ENCODE measurements at regions not wholly inside any gene's neighbourhood (a gene's known extent, or its start where the extent isn't known, plus 50 kb on each side); places are given as distances from the start of the nearest gene placed in this dataset.

DNA sequence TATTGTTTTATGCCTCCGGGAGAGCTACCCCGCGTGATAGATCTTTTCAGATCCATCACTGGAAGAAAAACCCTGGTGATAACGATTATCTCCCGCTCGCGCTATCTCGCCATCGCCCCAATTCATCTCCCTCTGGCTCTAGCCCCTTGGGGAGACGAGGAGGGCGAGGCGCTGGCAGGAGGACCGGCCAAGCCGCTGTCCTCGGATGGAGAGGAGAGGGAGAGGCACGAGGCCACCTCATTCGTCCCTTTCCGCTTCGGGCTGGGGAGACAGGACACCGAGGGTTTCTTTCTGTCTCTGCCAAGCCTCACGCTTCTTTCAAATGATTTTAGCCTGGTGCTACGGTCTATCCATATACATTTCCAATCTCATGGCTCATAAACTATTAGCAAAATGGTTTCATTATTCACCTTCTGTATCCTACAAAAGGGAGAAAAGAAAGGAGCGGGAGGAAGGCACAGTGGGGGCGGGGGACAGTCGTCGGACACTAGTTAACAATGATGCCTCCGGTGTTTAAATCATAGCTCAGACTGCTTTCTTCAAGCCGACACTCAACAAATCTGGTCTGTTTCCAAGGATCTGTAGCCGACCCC, 415.0 kb upstream of the ESRRG start:
- DNase-seq: peak in 1 of 2 donors; percentile 43
- TF ChIP-seq POLR2A (IDR thresholded peaks at IDR 0.05) (no peak), EP300 (IDR thresholded peaks at IDR 0.05) (no peak)
- 6 to 10% methylated on average over 24 to 29 of the region's 29 CpGs for WGBS, 2 donors

DNA sequence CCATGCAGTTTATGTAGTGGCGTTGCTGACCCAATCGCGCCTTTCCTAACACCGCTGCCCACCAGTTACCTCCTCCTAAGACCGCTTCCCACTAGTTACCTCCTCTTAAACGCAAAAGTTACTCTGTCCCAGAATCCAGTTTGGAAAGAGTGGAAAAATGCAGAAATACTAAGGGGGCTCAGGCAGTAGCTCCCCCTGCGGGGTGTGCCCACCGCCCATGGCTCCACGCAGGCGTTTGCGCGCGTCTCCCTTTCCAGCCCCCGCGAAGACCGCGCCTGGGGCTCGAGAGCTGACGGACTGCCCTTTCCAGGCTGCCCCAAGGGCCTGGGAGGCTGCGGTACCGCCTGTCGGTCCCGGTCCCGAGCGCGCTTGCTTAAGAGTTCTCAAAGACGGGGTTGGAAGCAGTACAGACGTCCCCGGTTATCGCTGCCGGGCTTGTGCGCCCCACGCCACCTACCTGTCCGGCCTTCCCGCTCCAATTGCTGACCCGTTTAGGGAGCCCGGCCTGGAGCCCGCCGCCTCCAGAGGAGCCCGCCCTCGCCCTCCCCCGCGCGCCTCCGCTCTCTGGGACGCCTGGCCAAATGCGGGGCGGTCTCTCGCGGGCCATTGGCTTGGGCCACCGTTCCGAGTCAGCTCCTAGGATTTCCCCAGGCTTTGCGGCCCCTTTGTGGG, 414.1 kb upstream of the ESRRG start:
- Histone ChIP-seq H3K27me3 (peaks cover 0 to 47% (median 10%) of the 10 kb centered on the region in 4 donors), H3K4me1 (peaks cover 0 to 44% (median 14%) of the 10 kb centered on the region in 4 donors), H3K9me3 (no peaks in the 10 kb centered on the region), H3K36me3 (no peaks in the 10 kb centered on the region), H3K27ac (no peak overlapping the region), H3K4me3 (peak overlapping the region in 3 of 4 donors; percentile 3 to 20 (median 14))
- ATAC-seq (ENCODE audit: low FRiP score in 2 of 2) (peak in 1 of 2 donors; percentile 36), DNase-seq (peak in 1 of 2 donors; percentile 81)
- 6 to 15% methylated on average over 29 to 31 of the region's 53 CpGs for WGBS, 2 donors
- TF ChIP-seq POLR2A (IDR thresholded peaks at IDR 0.05) (no peak), POLR2AphosphoS5 (IDR thresholded peaks at IDR 0.05) (no peak), EP300 (IDR thresholded peaks at IDR 0.05) (no peak)
- TF ChIP-seq, protein P1, sequence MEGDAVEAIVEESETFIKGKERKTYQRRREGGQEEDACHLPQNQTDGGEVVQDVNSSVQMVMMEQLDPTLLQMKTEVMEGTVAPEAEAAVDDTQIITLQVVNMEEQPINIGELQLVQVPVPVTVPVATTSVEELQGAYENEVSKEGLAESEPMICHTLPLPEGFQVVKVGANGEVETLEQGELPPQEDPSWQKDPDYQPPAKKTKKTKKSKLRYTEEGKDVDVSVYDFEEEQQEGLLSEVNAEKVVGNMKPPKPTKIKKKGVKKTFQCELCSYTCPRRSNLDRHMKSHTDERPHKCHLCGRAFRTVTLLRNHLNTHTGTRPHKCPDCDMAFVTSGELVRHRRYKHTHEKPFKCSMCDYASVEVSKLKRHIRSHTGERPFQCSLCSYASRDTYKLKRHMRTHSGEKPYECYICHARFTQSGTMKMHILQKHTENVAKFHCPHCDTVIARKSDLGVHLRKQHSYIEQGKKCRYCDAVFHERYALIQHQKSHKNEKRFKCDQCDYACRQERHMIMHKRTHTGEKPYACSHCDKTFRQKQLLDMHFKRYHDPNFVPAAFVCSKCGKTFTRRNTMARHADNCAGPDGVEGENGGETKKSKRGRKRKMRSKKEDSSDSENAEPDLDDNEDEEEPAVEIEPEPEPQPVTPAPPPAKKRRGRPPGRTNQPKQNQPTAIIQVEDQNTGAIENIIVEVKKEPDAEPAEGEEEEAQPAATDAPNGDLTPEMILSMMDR (IDR thresholded peaks at IDR 0.05): no peak

More for the DNA sequence above, 415.0 kb upstream of the ESRRG start:
- Histone ChIP-seq H3K9me3 (no peaks in the 10 kb centered on the region), H3K4me3 (peak overlapping the region in 1 of 4 donors; percentile 8), H3K27ac (no peak overlapping the region), H3K27me3 (peaks cover 0 to 47% (median 10%) of the 10 kb centered on the region in 4 donors), H3K4me1 (peaks cover 0 to 44% (median 14%) of the 10 kb centered on the region in 4 donors), H3K36me3 (no peaks in the 10 kb centered on the region)
- no peak for ATAC-seq (ENCODE audit: low FRiP score in 2 of 2)

DNA sequence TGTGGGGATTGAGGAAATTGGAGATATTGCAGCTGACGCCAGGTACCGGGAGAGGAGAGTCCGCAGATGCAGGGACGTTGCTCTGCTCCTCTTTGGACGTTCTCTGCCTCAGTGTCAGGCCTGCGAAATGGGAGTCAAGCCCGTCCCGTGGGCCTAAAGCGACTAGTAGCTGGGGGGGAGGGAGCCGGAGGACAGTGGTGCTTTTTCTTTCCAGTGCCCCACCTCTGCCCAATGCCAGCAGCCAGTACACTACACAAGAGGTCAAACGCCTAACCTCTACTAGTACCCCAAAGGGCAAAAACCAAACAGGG, 413.6 kb upstream of the ESRRG start:
- no peak overlapping the region for H3K4me3 ChIP-seq
- ATAC-seq (ENCODE audit: low FRiP score in 2 of 2) (no peak), DNase-seq (no peak)
- H3K36me3 ChIP-seq: no peaks in the 10 kb centered on the region
- peaks cover 0 to 47% (median 10%) of the 10 kb centered on the region in 4 donors for H3K27me3 ChIP-seq
- no peaks in the 10 kb centered on the region for H3K9me3 ChIP-seq
- TF ChIP-seq EP300 (IDR thresholded peaks at IDR 0.05): no peak
- TF ChIP-seq, protein P1 (IDR thresholded peaks at IDR 0.05): no peak
- TF ChIP-seq POLR2AphosphoS5 (IDR thresholded peaks at IDR 0.05): no peak
- TF ChIP-seq POLR2A (IDR thresholded peaks at IDR 0.05): no peak
- WGBS, 2 donors: 14 to 37% methylated on average over 8 to 11 of the region's 11 CpGs
- peaks cover 0 to 44% (median 14%) of the 10 kb centered on the region in 4 donors for H3K4me1 ChIP-seq
- H3K27ac ChIP-seq: no peak overlapping the region

DNA sequence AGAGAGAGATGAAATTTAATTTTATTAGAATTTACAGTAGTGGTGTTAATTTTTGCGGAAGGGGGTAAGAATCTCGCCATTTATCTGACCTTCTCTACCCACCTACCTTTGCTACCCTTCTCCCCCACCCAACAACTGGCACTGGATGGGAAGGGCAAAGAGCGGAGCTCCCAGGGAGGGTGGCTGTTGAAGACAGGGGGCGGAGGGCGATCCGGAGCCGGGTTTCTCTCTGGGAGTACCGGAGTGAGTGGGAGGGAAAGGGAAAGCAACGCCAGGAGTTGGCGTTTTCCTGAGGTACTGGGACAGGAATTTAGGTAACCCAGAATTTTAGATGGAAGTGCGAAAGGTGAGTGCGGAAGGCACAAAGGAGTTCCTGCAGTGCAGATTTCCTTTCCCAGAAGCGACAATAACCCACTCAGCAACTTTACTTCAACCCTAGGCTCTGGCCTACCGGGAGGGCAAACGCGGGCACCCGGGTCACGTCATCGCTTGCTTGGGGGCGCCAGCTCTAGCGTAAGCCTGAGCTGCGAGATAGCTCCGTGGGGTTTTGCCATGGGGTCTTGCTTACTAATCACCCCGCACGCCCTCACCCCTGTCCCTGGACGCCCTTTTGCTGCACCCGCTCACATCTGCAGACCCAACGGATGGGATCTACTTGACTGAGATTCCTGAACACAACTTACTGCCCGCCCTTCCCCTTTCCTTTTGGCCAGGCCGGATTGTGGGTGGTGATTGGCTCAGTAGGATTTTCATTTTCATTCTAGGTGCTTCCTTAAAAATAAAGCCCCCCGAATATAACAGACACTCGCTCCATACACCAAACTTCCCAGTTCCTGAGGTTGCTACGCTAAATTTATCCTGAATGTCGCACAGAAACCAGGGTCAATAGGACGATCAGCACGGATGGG, 413.0 kb upstream of the ESRRG start:
- peak in 1 of 2 donors; percentile 43 for DNase-seq
- no peaks in the 10 kb centered on the region for H3K36me3 ChIP-seq
- 11 to 20% methylated on average over 26 to 36 of the region's 36 CpGs for WGBS, 2 donors
- no peak for ATAC-seq (ENCODE audit: low FRiP score in 2 of 2)
- H3K4me3 ChIP-seq: peak overlapping the region in 3 of 4 donors; percentile 38 to 50 (median 48)
- no peaks in the 10 kb centered on the region for H3K9me3 ChIP-seq
- H3K4me1 ChIP-seq: peaks cover 0 to 44% (median 14%) of the 10 kb centered on the region in 4 donors
- peaks cover 0 to 47% (median 10%) of the 10 kb centered on the region in 4 donors for H3K27me3 ChIP-seq
- no peak for TF ChIP-seq POLR2A (IDR thresholded peaks at IDR 0.05)
- no peak overlapping the region for H3K27ac ChIP-seq

GRCh38 chr1:217135569-217135915, 412.3 kb upstream of the ESRRG start:
- TF ChIP-seq POLR2AphosphoS5 (IDR thresholded peaks at IDR 0.05) (no peak), EP300 (IDR thresholded peaks at IDR 0.05) (no peak), POLR2A (IDR thresholded peaks at IDR 0.05) (no peak)
- TF ChIP-seq, protein P1 (IDR thresholded peaks at IDR 0.05): no peak
- DNase-seq (peak in 1 of 2 donors; percentile 84), ATAC-seq (ENCODE audit: low FRiP score in 2 of 2) (no peak)
- Histone ChIP-seq H3K36me3 (no peaks in the 10 kb centered on the region), H3K27me3 (peaks cover 0 to 47% (median 10%) of the 10 kb centered on the region in 4 donors), H3K4me1 (peaks cover 0 to 44% (median 14%) of the 10 kb centered on the region in 4 donors), H3K9me3 (no peaks in the 10 kb centered on the region), H3K27ac (no peak overlapping the region), H3K4me3 (peak overlapping the region in 3 of 4 donors; percentile 38 to 50 (median 48))
- whole genome bisulfite sequencing, 2 donors: 2 to 4% methylated on average over 27 to 32 of the region's 32 CpGs
